GM12874 (cell line): ENCODE measurements at regions not wholly inside any gene's neighbourhood (a gene's known extent, or its start where the extent isn't known, plus 50 kb on each side); places are given as distances from the start of the nearest gene placed in this dataset.

ENCODE experiments used
- TF ChIP-seq, protein P1 (sequence below): IDR thresholded peaks from 2 replicates; pipeline ENCODE4 v1.5.1; 2011; ENCODE audit warnings: low read depth, mild to moderate bottlenecking, control low read depth, low read length, moderate library complexity; ENCODE audit not compliant: insufficient read depth

DNA sequence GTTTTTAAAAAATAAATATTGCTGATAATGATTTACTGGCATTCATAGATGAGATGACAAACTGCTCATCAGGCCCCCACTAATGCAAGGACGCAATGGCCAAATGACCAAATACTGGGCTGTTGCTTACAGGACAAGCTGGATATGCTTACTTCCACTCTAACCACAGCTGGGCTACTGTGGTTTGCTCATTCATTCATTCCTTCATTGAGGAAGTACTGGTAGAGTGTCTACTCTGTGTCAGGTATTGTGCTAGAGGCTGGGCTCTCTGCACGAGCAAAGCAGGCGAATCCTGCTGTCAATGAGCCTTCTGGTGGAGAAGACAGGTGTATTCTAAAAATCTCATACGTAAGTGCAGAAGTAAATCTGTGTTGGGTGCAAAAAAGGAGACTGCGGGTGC is 113.3 kb upstream of the SLC38A2 start:
- TF ChIP-seq, protein P1, sequence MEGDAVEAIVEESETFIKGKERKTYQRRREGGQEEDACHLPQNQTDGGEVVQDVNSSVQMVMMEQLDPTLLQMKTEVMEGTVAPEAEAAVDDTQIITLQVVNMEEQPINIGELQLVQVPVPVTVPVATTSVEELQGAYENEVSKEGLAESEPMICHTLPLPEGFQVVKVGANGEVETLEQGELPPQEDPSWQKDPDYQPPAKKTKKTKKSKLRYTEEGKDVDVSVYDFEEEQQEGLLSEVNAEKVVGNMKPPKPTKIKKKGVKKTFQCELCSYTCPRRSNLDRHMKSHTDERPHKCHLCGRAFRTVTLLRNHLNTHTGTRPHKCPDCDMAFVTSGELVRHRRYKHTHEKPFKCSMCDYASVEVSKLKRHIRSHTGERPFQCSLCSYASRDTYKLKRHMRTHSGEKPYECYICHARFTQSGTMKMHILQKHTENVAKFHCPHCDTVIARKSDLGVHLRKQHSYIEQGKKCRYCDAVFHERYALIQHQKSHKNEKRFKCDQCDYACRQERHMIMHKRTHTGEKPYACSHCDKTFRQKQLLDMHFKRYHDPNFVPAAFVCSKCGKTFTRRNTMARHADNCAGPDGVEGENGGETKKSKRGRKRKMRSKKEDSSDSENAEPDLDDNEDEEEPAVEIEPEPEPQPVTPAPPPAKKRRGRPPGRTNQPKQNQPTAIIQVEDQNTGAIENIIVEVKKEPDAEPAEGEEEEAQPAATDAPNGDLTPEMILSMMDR, result no peak

DNA sequence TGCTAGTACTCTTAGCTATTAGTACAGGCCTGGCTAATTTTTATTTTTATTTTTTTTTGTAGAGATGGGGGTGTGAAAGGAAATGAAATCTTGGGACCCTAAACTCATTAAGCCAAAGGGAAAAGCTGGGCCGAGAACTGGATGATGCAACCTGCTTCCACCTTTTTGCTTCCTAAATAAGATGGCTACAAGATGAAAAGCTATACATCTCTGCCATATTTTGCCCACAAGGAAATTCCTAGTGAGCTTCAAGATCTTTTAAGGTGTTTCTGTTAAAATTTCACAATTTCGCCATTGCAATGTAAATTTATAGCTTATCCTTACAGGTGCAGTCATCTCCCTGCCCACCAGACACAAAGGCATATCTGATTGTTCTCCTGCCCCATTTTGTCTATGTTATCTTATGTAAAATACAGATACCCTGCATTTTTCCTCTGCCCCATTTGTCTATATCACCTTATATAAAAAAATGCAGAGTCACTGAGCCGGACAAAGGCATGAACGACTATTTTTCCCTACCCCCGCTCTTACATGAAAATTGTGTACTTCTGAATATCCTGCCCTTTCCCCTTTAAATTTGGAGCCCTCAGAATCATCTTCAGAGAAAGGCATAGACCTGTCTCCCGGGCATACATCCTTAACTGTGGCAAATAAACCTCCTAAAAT is 112.0 kb upstream of the SLC38A2 start:
- TF ChIP-seq, protein P1, result no peak

DNA sequence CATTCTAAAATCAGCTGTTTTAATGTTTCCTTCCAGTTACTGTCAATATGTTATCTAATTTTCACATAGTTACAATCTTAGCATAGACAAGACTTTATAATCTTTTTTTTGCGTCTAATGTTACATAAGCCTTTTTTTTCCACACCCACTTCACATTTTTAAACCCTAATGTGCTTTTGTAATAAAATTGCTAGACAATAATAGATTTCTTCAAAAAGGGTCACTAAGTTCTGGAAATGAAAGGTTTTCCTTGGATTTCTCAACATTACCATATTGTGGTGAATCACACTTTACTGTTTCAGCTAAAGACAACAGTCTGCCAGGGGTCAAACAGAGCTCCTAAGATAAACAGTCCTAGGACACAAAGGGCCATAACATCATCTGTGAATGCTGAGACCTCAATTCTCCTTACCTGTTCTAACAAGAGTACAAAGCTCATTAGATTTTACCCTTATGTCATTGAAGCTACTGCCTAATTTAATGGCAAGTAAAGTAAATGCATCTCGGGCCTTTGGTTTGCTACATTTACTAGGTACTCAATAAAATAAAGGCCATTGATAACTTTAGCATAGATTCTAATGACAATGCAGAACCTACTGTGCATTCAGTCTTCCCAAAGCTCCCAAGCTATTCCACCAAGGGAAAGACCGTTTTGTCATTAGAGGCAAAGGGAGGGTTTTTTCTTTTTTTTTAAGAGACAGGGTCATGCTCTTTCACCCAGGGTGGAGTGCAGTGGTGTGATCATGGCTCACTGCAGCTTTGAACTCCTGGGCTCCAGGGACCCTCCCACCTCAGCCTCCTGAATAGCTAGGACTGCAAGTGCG is 111.2 kb upstream of the SLC38A2 start:
- TF ChIP-seq, protein P1, result no peak

DNA sequence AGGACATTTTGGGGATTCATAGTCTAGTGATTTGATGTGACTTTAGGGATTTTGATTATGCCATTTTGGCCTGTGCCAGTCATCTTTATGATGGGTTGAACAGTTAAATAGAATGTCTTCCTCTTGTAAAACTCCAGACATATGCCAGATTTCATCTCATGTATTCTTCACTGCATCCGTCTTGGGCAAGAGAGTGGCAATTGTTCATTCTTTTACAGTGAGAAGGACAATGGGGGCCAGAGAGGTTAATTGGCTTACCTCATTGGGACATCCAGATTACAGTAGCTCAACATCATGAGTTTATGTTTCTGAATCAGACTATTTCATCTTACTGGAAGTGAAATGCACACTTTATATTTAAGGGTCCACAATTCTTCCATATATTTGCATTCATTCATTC is 108.2 kb upstream of the SLC38A2 start:
- TF ChIP-seq, protein P1, result no peak

DNA sequence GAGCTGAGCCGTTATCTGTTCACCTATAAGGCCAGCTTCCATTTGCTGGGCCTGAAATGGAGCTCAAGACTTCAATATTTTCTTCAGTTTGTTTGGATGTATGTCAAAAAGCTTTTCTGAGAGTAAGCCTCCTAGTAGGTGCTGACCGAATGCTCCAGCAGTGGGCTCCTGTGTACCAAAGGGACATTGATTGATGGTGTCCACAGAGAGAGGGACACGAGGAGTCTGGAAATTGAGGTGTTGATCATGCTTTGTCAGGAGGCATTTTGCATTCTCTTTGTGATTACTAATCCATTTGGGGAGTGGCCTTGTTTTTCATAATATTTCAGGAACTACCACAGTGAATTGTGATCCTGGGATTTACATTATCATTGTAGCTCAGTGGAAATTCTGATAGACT is 107.7 kb upstream of the SLC38A2 start:
- TF ChIP-seq, protein P1, result no peak

DNA sequence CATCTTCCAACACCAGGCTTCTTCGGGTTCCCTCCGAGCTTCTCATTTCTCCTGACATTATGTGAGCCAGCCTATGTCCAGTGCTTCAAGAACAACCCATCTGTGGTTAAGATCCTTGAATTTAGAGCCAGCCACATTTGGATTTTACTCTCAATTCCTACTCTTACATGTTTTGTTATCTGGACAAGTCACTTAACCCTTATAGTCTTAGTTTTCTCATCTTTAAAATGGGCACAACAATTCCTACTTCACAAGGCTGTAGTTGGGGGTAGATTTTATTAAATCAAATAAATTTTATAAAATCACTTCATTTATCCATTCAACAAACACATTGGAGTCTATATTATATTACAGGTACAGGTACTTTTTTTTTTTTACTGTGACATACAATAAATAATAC is 105.5 kb upstream of the SLC38A2 start:
- TF ChIP-seq, protein P1, result no peak

DNA sequence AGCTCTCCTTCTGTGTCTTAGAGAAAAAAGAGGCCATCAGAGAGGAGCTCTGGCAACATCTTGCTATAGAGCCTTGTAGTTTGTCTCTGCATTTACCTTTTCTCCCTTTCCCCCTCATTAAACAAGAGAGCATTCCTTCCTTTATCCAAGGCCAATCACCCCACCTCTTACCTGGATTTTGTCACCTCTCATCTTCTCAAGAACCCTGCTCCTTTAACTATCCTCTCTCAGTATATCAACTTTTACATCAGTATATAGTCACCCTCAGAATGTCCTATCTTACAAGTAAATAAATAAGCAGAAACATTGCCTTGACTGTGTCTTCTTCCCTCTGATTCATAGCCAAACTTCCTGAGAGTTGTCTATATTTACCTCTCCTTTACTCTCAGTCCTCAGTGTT is 105.0 kb upstream of the SLC38A2 start:
- TF ChIP-seq, protein P1, result no peak
